K562 (cell line): ENCODE measurements at regions not wholly inside any gene's neighbourhood (a gene's known extent, or its start where the extent isn't known, plus 50 kb on each side); places are given as distances from the start of the nearest gene placed in this dataset.

Experiments
- CBX5 ChIP-seq: IDR thresholded peaks from 2 replicates; pipeline ENCODE4 v1.6.1; 2014; ENCODE audit warnings: low read depth, borderline replicate concordance
- FOXJ2 ChIP-seq: fragments of 200-800 bp; sonication (Bioruptor generic); IDR thresholded peaks from 2 replicates; pipeline ENCODE4 v1.6.1; 2016; ENCODE audit warnings: missing genetic modification characterization, missing compliant biosample characterization
- MYC ChIP-seq, 2 experiments: fragments of 250-450 bp in 1 of 2; sonication (Bioruptor Pico) in 1 of 2; IDR thresholded peaks; 2 replicates each; pipeline versions ENCODE4 v1.5.1 to v1.6.1; 2012 to 2021; ENCODE audit warnings: low read depth in 2 of 2, borderline replicate concordance in 1 of 2, improper control_type of control experiment in 1 of 2, low read length in 1 of 2, mild to moderate bottlenecking in 1 of 2, moderate library complexity in 1 of 2
- NR2C1 ChIP-seq, 2 experiments: fragments of 450-650 bp; IDR thresholded peaks; 2 replicates each; pipeline ENCODE4 v1.6.1; 2017; ENCODE audit warnings: mild to moderate bottlenecking in 2 of 2, antibody characterized with exemption in 1 of 2, inconsistent platforms in 1 of 2, missing compliant biosample characterization in 1 of 2, missing genetic modification characterization in 1 of 2
- PBX2 ChIP-seq, 2 experiments: IDR thresholded peaks in 1 of 2; conservative IDR thresholded peaks in 1 of 2; 2 replicates each; pipeline ENCODE4 v1.6.1; 2016; ENCODE audit warnings: low read depth in 2 of 2, mild to moderate bottlenecking in 1 of 2, missing compliant biosample characterization in 1 of 2, missing genetic modification characterization in 1 of 2, moderate library complexity in 1 of 2
- TF ChIP-seq, protein P1 (sequence below): fragments of 450-650 bp; formaldehyde crosslinking; IDR thresholded peaks from 2 replicates; pipeline ENCODE4 v1.4.0; 2022; ENCODE audit warnings: mild to moderate bottlenecking, moderate library complexity
- TF ChIP-seq, protein P2 (sequence below), 2 experiments: fragments of 450-650 bp; formaldehyde crosslinking in 1 of 2; IDR thresholded peaks; 2 replicates each; pipeline versions ENCODE4 v1.4.0 to v1.6.1; 2014 to 2020; ENCODE audit warnings: mild to moderate bottlenecking in 2 of 2, borderline replicate concordance in 1 of 2, low read depth in 1 of 2
- TF ChIP-seq, protein P3 (sequence below), 2 experiments: fragments of 450-650 bp; conservative IDR thresholded peaks; 2 replicates each; pipeline ENCODE4 v1.6.1; 2017; ENCODE audit warnings: mild to moderate bottlenecking in 2 of 2, moderate library complexity in 2 of 2

GRCh38 chr1:172826096-172826741 is 167.3 kb downstream of the FASLG start (continued):
- TF ChIP-seq, protein P1, sequence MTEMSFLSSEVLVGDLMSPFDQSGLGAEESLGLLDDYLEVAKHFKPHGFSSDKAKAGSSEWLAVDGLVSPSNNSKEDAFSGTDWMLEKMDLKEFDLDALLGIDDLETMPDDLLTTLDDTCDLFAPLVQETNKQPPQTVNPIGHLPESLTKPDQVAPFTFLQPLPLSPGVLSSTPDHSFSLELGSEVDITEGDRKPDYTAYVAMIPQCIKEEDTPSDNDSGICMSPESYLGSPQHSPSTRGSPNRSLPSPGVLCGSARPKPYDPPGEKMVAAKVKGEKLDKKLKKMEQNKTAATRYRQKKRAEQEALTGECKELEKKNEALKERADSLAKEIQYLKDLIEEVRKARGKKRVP (CRISPR knock-in tag), result peak; percentile 49; the same call in 1 of the 2 replicates
- no peak for TF ChIP-seq NR2C1 (IDR thresholded peaks at IDR 0.05)
- peak; percentile 44; the same call in 1 of the 2 replicates for TF ChIP-seq NR2C1 (tag; IDR thresholded peaks at IDR 0.05)
- TF ChIP-seq, protein P2, sequence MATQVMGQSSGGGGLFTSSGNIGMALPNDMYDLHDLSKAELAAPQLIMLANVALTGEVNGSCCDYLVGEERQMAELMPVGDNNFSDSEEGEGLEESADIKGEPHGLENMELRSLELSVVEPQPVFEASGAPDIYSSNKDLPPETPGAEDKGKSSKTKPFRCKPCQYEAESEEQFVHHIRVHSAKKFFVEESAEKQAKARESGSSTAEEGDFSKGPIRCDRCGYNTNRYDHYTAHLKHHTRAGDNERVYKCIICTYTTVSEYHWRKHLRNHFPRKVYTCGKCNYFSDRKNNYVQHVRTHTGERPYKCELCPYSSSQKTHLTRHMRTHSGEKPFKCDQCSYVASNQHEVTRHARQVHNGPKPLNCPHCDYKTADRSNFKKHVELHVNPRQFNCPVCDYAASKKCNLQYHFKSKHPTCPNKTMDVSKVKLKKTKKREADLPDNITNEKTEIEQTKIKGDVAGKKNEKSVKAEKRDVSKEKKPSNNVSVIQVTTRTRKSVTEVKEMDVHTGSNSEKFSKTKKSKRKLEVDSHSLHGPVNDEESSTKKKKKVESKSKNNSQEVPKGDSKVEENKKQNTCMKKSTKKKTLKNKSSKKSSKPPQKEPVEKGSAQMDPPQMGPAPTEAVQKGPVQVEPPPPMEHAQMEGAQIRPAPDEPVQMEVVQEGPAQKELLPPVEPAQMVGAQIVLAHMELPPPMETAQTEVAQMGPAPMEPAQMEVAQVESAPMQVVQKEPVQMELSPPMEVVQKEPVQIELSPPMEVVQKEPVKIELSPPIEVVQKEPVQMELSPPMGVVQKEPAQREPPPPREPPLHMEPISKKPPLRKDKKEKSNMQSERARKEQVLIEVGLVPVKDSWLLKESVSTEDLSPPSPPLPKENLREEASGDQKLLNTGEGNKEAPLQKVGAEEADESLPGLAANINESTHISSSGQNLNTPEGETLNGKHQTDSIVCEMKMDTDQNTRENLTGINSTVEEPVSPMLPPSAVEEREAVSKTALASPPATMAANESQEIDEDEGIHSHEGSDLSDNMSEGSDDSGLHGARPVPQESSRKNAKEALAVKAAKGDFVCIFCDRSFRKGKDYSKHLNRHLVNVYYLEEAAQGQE (IDR thresholded peaks at IDR 0.05; ENCODE audit: borderline replicate concordance), result peak; percentile 74
- TF ChIP-seq, protein P2 (CRISPR knock-in tag; IDR thresholded peaks at IDR 0.05; ENCODE audit: low read depth), result no peak
- no peak for TF ChIP-seq CBX5
- no peak for TF ChIP-seq PBX2 (CRISPR knock-in tag; IDR thresholded peaks at IDR 0.05; ENCODE audit: low read depth)
- TF ChIP-seq PBX2 (tag; conservative IDR thresholded peaks at IDR 0.05; ENCODE audit: low read depth), result peak; percentile 73
- 0 out of 2 replicates have a peak, but pooled peaks have one; percentile 17 for TF ChIP-seq MYC (IDR thresholded peaks at IDR 0.05; ENCODE audit: low read depth, low read length)
- no peak for TF ChIP-seq MYC (CRISPR knock-in tag; IDR thresholded peaks at IDR 0.05; ENCODE audit: borderline replicate concordance, low read depth)
- TF ChIP-seq, protein P3, sequence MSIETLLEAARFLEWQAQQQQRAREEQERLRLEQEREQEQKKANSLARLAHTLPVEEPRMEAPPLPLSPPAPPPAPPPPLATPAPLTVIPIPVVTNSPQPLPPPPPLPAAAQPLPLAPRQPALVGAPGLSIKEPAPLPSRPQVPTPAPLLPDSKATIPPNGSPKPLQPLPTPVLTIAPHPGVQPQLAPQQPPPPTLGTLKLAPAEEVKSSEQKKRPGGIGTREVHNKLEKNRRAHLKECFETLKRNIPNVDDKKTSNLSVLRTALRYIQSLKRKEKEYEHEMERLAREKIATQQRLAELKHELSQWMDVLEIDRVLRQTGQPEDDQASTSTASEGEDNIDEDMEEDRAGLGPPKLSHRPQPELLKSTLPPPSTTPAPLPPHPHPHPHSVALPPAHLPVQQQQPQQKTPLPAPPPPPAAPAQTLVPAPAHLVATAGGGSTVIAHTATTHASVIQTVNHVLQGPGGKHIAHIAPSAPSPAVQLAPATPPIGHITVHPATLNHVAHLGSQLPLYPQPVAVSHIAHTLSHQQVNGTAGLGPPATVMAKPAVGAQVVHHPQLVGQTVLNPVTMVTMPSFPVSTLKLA (conservative IDR thresholded peaks at IDR 0.05), result 0 out of 4 replicates have a peak, but pooled peaks of 1 of the 2 experiments have one; percentile 3
- TF ChIP-seq FOXJ2 (tag), result 0 out of 2 replicates have a peak, but pooled peaks have one; percentile 51
